GM23338 (cell line): ENCODE measurements at regions not wholly inside any gene's neighbourhood (a gene's known extent, or its start where the extent isn't known, plus 50 kb on each side); places are given as distances from the start of the nearest gene placed in this dataset.

ENCODE experiments used
- CTCF ChIP-seq, 2 experiments: fragments of 200-600 bp in 1 of 2; sonication (generic) in 1 of 2; conservative IDR thresholded peaks; 2 replicates each; pipeline versions ENCODE4 v1.5.1 to v1.6.1; 2016 to 2017; ENCODE audit warnings: antibody characterized with exemption in 2 of 2, low read depth in 2 of 2, mild to moderate bottlenecking in 2 of 2, moderate library complexity in 1 of 2
- EZH2 ChIP-seq: fragments of 200-600 bp; sonication (generic); IDR thresholded peaks from one replicate; pipeline ENCODE4 v1.8.0; 2017; ENCODE audit warnings: antibody characterized with exemption, mild to moderate bottlenecking, low read depth; ENCODE audit not compliant: unreplicated experiment
- EZH2phosphoT487 ChIP-seq: fragments of 200-600 bp; sonication (generic); IDR thresholded peaks from one replicate; pipeline ENCODE4 v1.8.1; 2018; ENCODE audit warnings: antibody characterized with exemption; ENCODE audit not compliant: unreplicated experiment
- POLR2AphosphoS5 ChIP-seq: IDR thresholded peaks from 2 replicates; pipeline ENCODE4 v1.6.1; 2016; ENCODE audit warnings: antibody characterized with exemption, low read depth
- ZNF114 ChIP-seq: fragments of 250-450 bp; sonication (Bioruptor Pico); IDR thresholded peaks from 2 replicates; pipeline ENCODE4 v1.5.0; 2020; ENCODE audit warnings: mild to moderate bottlenecking, moderate library complexity
- ZNF462 ChIP-seq: fragments of 250-450 bp; sonication (Bioruptor Pico); IDR thresholded peaks from 2 replicates; pipeline ENCODE4 v1.5.0; 2020; ENCODE audit warnings: mild to moderate bottlenecking, moderate library complexity
- TF ChIP-seq, protein P1 (sequence below): IDR thresholded peaks from one replicate; pipeline ENCODE4 v1.6.1; 2018; ENCODE audit warnings: antibody characterized with exemption; ENCODE audit not compliant: unreplicated experiment

- TF ChIP-seq, protein P1, sequence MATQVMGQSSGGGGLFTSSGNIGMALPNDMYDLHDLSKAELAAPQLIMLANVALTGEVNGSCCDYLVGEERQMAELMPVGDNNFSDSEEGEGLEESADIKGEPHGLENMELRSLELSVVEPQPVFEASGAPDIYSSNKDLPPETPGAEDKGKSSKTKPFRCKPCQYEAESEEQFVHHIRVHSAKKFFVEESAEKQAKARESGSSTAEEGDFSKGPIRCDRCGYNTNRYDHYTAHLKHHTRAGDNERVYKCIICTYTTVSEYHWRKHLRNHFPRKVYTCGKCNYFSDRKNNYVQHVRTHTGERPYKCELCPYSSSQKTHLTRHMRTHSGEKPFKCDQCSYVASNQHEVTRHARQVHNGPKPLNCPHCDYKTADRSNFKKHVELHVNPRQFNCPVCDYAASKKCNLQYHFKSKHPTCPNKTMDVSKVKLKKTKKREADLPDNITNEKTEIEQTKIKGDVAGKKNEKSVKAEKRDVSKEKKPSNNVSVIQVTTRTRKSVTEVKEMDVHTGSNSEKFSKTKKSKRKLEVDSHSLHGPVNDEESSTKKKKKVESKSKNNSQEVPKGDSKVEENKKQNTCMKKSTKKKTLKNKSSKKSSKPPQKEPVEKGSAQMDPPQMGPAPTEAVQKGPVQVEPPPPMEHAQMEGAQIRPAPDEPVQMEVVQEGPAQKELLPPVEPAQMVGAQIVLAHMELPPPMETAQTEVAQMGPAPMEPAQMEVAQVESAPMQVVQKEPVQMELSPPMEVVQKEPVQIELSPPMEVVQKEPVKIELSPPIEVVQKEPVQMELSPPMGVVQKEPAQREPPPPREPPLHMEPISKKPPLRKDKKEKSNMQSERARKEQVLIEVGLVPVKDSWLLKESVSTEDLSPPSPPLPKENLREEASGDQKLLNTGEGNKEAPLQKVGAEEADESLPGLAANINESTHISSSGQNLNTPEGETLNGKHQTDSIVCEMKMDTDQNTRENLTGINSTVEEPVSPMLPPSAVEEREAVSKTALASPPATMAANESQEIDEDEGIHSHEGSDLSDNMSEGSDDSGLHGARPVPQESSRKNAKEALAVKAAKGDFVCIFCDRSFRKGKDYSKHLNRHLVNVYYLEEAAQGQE, result no peak
- TF ChIP-seq EZH2 (no peak), ZNF114 (CRISPR knock-in tag) (no peak), POLR2AphosphoS5 (no peak), EZH2phosphoT487 (no peak), CTCF (conservative IDR thresholded peaks at IDR 0.05; ENCODE audit: low read depth in 2 of 2) (no peak), ZNF462 (CRISPR knock-in tag) (no peak)
These were observed 78.6 kb downstream of the EXTL2 start for GRCh38 chr1:100816049-100816448.
